ENCODE measurements at regions not wholly inside any gene's neighbourhood (a gene's known extent, or its start where the extent isn't known, plus 50 kb on each side); places are given as distances from the start of the nearest gene placed in this dataset.
A peak's percentile ranks its signal among the peaks of the same experiment; 100 is the strongest.

- DNase-seq (no peak), ATAC-seq (ENCODE audit: low read depth in 2 of 2) (no peak)
- Histone ChIP-seq H3K27ac (ENCODE audit: insufficient read depth, low read length, poor library complexity, severe bottlenecking) (no peak overlapping the region), H3K4me1 (ENCODE audit: control insufficient read depth, insufficient read depth, low read length, poor library complexity, severe bottlenecking) (peaks cover 9% of the 10 kb centered on the region), H3K4me3 (ENCODE audit: low read depth, low read length) (no peak overlapping the region), H3K27me3 (ENCODE audit: control insufficient read depth, insufficient read depth, low read length) (peaks cover 2% of the 10 kb centered on the region), H3K36me3 (ENCODE audit: control insufficient read depth, insufficient read depth, low read length) (no peaks in the 10 kb centered on the region), H3K9me3 (ENCODE audit: control insufficient read depth in 2 of 2, low read length in 2 of 2) (no peaks in the 10 kb centered on the region)
- Mint-ChIP-seq H3K9me3 (peaks cover 0 to 1% (median 0%) of the 10 kb centered on the region in 7 donors), H3K27ac (no peak overlapping the region), H3K4me3 (no peak overlapping the region), H3K36me3 (no peaks in the 10 kb centered on the region), H3K4me1 (peaks cover 5 to 11% (median 9%) of the 10 kb centered on the region in 4 donors), H3K27me3 (peaks cover 9% of the 10 kb centered on the region)
Measured at GRCh38 chr12:90295858-90296257, 587.2 kb upstream of the ATP2B1 start.

- Mint-ChIP-seq H3K36me3 (no peaks in the 10 kb centered on the region), H3K27me3 (peaks cover 6% of the 10 kb centered on the region), H3K4me1 (peaks cover 0 to 9% (median 0%) of the 10 kb centered on the region in 4 donors), H3K9me3 (peaks cover 0 to 5% (median 3%) of the 10 kb centered on the region in 7 donors), H3K27ac (no peak overlapping the region), H3K4me3 (no peak overlapping the region)
- ATAC-seq (ENCODE audit: low read depth in 2 of 2) (no peak), DNase-seq (no peak)
- Histone ChIP-seq H3K27ac (ENCODE audit: insufficient read depth, low read length, poor library complexity, severe bottlenecking) (no peak overlapping the region), H3K36me3 (ENCODE audit: control insufficient read depth, insufficient read depth, low read length) (no peaks in the 10 kb centered on the region), H3K27me3 (ENCODE audit: control insufficient read depth, insufficient read depth, low read length) (peaks cover 2% of the 10 kb centered on the region), H3K4me1 (ENCODE audit: control insufficient read depth, insufficient read depth, low read length, poor library complexity, severe bottlenecking) (no peaks in the 10 kb centered on the region), H3K9me3 (ENCODE audit: control insufficient read depth in 2 of 2, low read length in 2 of 2) (peaks cover 0 to 6% of the 10 kb centered on the region in 2 experiments), H3K4me3 (ENCODE audit: low read depth, low read length) (no peak overlapping the region)
Measured at GRCh38 chr12:90292183-90292582, 583.5 kb upstream of the ATP2B1 start.

- no peak for ATAC-seq (ENCODE audit: low read depth in 2 of 2)
- H3K27ac ChIP-seq (ENCODE audit: insufficient read depth, low read length, poor library complexity, severe bottlenecking), result no peak overlapping the region
Measured at GRCh38 chr12:90290980-90291975, 582.6 kb upstream of the ATP2B1 start.

GRCh38 chr12:90287585-90287984, 578.9 kb upstream of the ATP2B1 start:
- Histone ChIP-seq H3K9me3 (ENCODE audit: control insufficient read depth in 2 of 2, low read length in 2 of 2) (peaks cover 0 to 8% of the 10 kb centered on the region in 2 experiments), H3K4me3 (ENCODE audit: low read depth, low read length) (no peak overlapping the region), H3K27ac (ENCODE audit: insufficient read depth, low read length, poor library complexity, severe bottlenecking) (no peak overlapping the region), H3K36me3 (ENCODE audit: control insufficient read depth, insufficient read depth, low read length) (no peaks in the 10 kb centered on the region), H3K4me1 (ENCODE audit: control insufficient read depth, insufficient read depth, low read length, poor library complexity, severe bottlenecking) (no peaks in the 10 kb centered on the region), H3K27me3 (ENCODE audit: control insufficient read depth, insufficient read depth, low read length) (no peaks in the 10 kb centered on the region)
- Mint-ChIP-seq H3K36me3 (no peaks in the 10 kb centered on the region), H3K27me3 (no peaks in the 10 kb centered on the region), H3K4me3 (no peak overlapping the region), H3K9me3 (peaks cover 2 to 8% (median 5%) of the 10 kb centered on the region in 7 donors), H3K4me1 (peaks cover 0 to 4% (median 0%) of the 10 kb centered on the region in 4 donors), H3K27ac (no peak overlapping the region)
- no peak for ATAC-seq (ENCODE audit: low read depth in 2 of 2)
- no peak for DNase-seq

More at GRCh38 chr12:90290980-90291975, 582.6 kb upstream of the ATP2B1 start:
- Histone ChIP-seq H3K36me3 (ENCODE audit: control insufficient read depth, insufficient read depth, low read length) (no peaks in the 10 kb centered on the region), H3K27me3 (ENCODE audit: control insufficient read depth, insufficient read depth, low read length) (peaks cover 2% of the 10 kb centered on the region), H3K9me3 (ENCODE audit: control insufficient read depth in 2 of 2, low read length in 2 of 2) (peaks cover 0 to 8% of the 10 kb centered on the region in 2 experiments), H3K4me1 (ENCODE audit: control insufficient read depth, insufficient read depth, low read length, poor library complexity, severe bottlenecking) (no peaks in the 10 kb centered on the region), H3K4me3 (ENCODE audit: low read depth, low read length) (no peak overlapping the region)
- DNase-seq, result no peak
- Mint-ChIP-seq H3K27me3 (peaks cover 6% of the 10 kb centered on the region), H3K27ac (peak overlapping the region in 1 of 3 donors; percentile 3), H3K4me3 (no peak overlapping the region), H3K4me1 (peaks cover 0 to 9% (median 0%) of the 10 kb centered on the region in 4 donors), H3K9me3 (peaks cover 0 to 5% (median 3%) of the 10 kb centered on the region in 7 donors), H3K36me3 (no peaks in the 10 kb centered on the region)

- Mint-ChIP-seq H3K36me3 (no peaks in the 10 kb centered on the region), H3K27me3 (no peaks in the 10 kb centered on the region), H3K27ac (peak overlapping the region in 1 of 3 donors; percentile 32), H3K4me3 (no peak overlapping the region), H3K4me1 (peaks cover 0 to 5% (median 0%) of the 10 kb centered on the region in 4 donors), H3K9me3 (peaks cover 0 to 20% (median 5%) of the 10 kb centered on the region in 7 donors)
- H3K4me3 ChIP-seq (ENCODE audit: low read depth, low read length), result no peak overlapping the region
- no peak overlapping the region for H3K27ac ChIP-seq (ENCODE audit: insufficient read depth, low read length, poor library complexity, severe bottlenecking)
- no peaks in the 10 kb centered on the region for H3K4me1 ChIP-seq (ENCODE audit: control insufficient read depth, insufficient read depth, low read length, poor library complexity, severe bottlenecking)
- peaks cover 0 to 8% of the 10 kb centered on the region in 2 experiments for H3K9me3 ChIP-seq (ENCODE audit: control insufficient read depth in 2 of 2, low read length in 2 of 2)
- no peaks in the 10 kb centered on the region for H3K27me3 ChIP-seq (ENCODE audit: control insufficient read depth, insufficient read depth, low read length)
- H3K36me3 ChIP-seq (ENCODE audit: control insufficient read depth, insufficient read depth, low read length), result no peaks in the 10 kb centered on the region
- DNase-seq, result no peak
- no peak for ATAC-seq (ENCODE audit: low read depth in 2 of 2)
Measured at GRCh38 chr12:90281154-90281868, 572.7 kb upstream of the ATP2B1 start.

GRCh38 chr12:90280564-90281058, 572.0 kb upstream of the ATP2B1 start:
- no peak overlapping the region for H3K4me3 Mint-ChIP-seq
- H3K9me3 Mint-ChIP-seq, result peaks cover 0 to 20% (median 5%) of the 10 kb centered on the region in 7 donors
- H3K27ac Mint-ChIP-seq, result peak overlapping the region in 1 of 3 donors; percentile 32
- no peaks in the 10 kb centered on the region for H3K27me3 Mint-ChIP-seq
- DNase-seq, result no peak
- Histone ChIP-seq H3K27me3 (ENCODE audit: control insufficient read depth, insufficient read depth, low read length) (no peaks in the 10 kb centered on the region), H3K9me3 (ENCODE audit: control insufficient read depth in 2 of 2, low read length in 2 of 2) (peaks cover 0 to 8% of the 10 kb centered on the region in 2 experiments), H3K4me1 (ENCODE audit: control insufficient read depth, insufficient read depth, low read length, poor library complexity, severe bottlenecking) (no peaks in the 10 kb centered on the region), H3K4me3 (ENCODE audit: low read depth, low read length) (no peak overlapping the region), H3K36me3 (ENCODE audit: control insufficient read depth, insufficient read depth, low read length) (no peaks in the 10 kb centered on the region), H3K27ac (ENCODE audit: insufficient read depth, low read length, poor library complexity, severe bottlenecking) (no peak overlapping the region)
- peaks cover 0 to 5% (median 0%) of the 10 kb centered on the region in 4 donors for H3K4me1 Mint-ChIP-seq
- no peaks in the 10 kb centered on the region for H3K36me3 Mint-ChIP-seq
- ATAC-seq (ENCODE audit: low read depth in 2 of 2), result no peak

- no peak for ATAC-seq (ENCODE audit: low read depth in 2 of 2)
Measured at GRCh38 chr12:90280033-90280432, 571.4 kb upstream of the ATP2B1 start.

More at GRCh38 chr12:90280033-90280432, 571.4 kb upstream of the ATP2B1 start:
- Mint-ChIP-seq H3K9me3 (peaks cover 0 to 20% (median 5%) of the 10 kb centered on the region in 7 donors), H3K4me3 (no peak overlapping the region), H3K4me1 (peaks cover 0 to 5% (median 0%) of the 10 kb centered on the region in 4 donors), H3K27me3 (no peaks in the 10 kb centered on the region), H3K27ac (no peak overlapping the region), H3K36me3 (no peaks in the 10 kb centered on the region)
- no peaks in the 10 kb centered on the region for H3K4me1 ChIP-seq (ENCODE audit: control insufficient read depth, insufficient read depth, low read length, poor library complexity, severe bottlenecking)
- H3K9me3 ChIP-seq (ENCODE audit: control insufficient read depth in 2 of 2, low read length in 2 of 2), result peaks cover 0 to 8% of the 10 kb centered on the region in 2 experiments
- H3K4me3 ChIP-seq (ENCODE audit: low read depth, low read length), result no peak overlapping the region
- H3K27ac ChIP-seq (ENCODE audit: insufficient read depth, low read length, poor library complexity, severe bottlenecking), result no peak overlapping the region
- no peaks in the 10 kb centered on the region for H3K27me3 ChIP-seq (ENCODE audit: control insufficient read depth, insufficient read depth, low read length)
- no peaks in the 10 kb centered on the region for H3K36me3 ChIP-seq (ENCODE audit: control insufficient read depth, insufficient read depth, low read length)
- DNase-seq, result no peak

Measured in CD4-positive, CD25-positive, alpha-beta regulatory T cell (primary cell).